GM12878 (cell line): ENCODE measurements at regions not wholly inside any gene's neighbourhood (a gene's known extent, or its start where the extent isn't known, plus 50 kb on each side); places are given as distances from the start of the nearest gene placed in this dataset.

Experiments used
- ATAC-seq: fragments of 200-7000 bp; cut with Tn5 transposase; 3 replicates; pipeline ENCODE4 v1.9.1; 2020; ENCODE audit warnings: mild to moderate bottlenecking, moderate library complexity
- BruUV-seq: library from RNA; stranded (reverse); fragments of 400-500 nt; replicated peaks from 2 replicates; lab custom pipeline; 2021; lab: Mats Ljungman, UMichigan
- CTCF ChIA-PET: fragments of 300-600 bp; sonication (Branson Sonifier 250); formaldehyde crosslinking; extraction: SDS; loops from one replicate; lab custom pipeline; 2021; ENCODE audit warnings: inconsistent platforms; lab: Yijun Ruan, JAX
- POLR2A ChIA-PET: fragments of 350-600 bp; formaldehyde crosslinking; extraction: SDS; loops from one replicate; lab custom pipeline; 2021; ENCODE audit warnings: inconsistent platforms; lab: Charles Lee
- RAD21 ChIA-PET: fragments of 300-600 bp; sonication (Branson Sonifier 250); formaldehyde crosslinking; loops from one replicate; lab custom pipeline; 2023; ENCODE audit warnings: antibody characterized with exemption; ENCODE audit not compliant: unreplicated experiment; lab: Charles Lee
- SMC1A ChIA-PET: fragments of 300-600 bp; sonication (Branson Sonifier 250); formaldehyde crosslinking; loops from one replicate; lab custom pipeline; 2023; ENCODE audit not compliant: unreplicated experiment, uncharacterized antibody; lab: Charles Lee
- DNase-seq: peaks from one replicate; pipeline ENCODE4 v3.0.0-alpha.2; 2011; ENCODE audit warnings: low read depth, low spot score
- FAIRE-seq: peaks from 3 replicates; lab custom pipeline; 2011; peaks lifted over from hg19 to GRCh38; lab: Jason Lieb, UNC
- H2AFZ ChIP-seq: 2 replicates; pipeline ENCODE4 v1.6.0; 2011; ENCODE audit warnings: low read depth, low read length, control low read depth; ENCODE audit not compliant: control insufficient read depth
- H3K27ac ChIP-seq: 2 replicates; pipeline ENCODE4 v1.5.1; 2011; ENCODE audit warnings: control low read depth; ENCODE audit not compliant: control insufficient read depth, insufficient read depth
- H3K27me3 ChIP-seq, 2 experiments: replicated peaks in 1 of 2; 2 replicates each; pipeline versions ENCODE4 v1.6.0 to v1.6.1; 2011; ENCODE audit warnings: low read length in 1 of 2; ENCODE audit not compliant: control insufficient read depth in 2 of 2, insufficient read depth in 2 of 2
- H3K36me3 ChIP-seq, 2 experiments: 2 replicates each; pipeline ENCODE4 v1.5.1; 2011; ENCODE audit warnings: low read length in 1 of 2; ENCODE audit not compliant: control insufficient read depth in 2 of 2, insufficient read depth in 2 of 2
- H3K4me1 ChIP-seq: 2 replicates; pipeline ENCODE4 v1.6.1; 2011; ENCODE audit warnings: mild to moderate bottlenecking, low read length, moderate library complexity, mixed read lengths; ENCODE audit not compliant: control insufficient read depth, insufficient read depth
- H3K4me2 ChIP-seq: 2 replicates; pipeline ENCODE4 v1.6.0; 2011; ENCODE audit warnings: control low read depth; ENCODE audit not compliant: control insufficient read depth, insufficient read depth
- H3K4me3 ChIP-seq: fragments of 200-600 bp; sonication (generic); 2 replicates; pipeline ENCODE4 v1.5.1; 2016
- H3K79me2 ChIP-seq: 2 replicates; pipeline ENCODE4 v1.6.0; 2011; ENCODE audit warnings: low read length; ENCODE audit not compliant: control insufficient read depth, insufficient read depth
- H3K9ac ChIP-seq: 2 replicates; pipeline ENCODE4 v1.8.0; 2011; ENCODE audit warnings: low read length, control low read depth, mixed read lengths; ENCODE audit not compliant: control insufficient read depth, insufficient read depth
- H3K9me3 ChIP-seq: replicated peaks from 3 replicates; pipeline ENCODE4 v1.5.1; 2011; ENCODE audit warnings: mild to moderate bottlenecking, low read length; ENCODE audit not compliant: control insufficient read depth, insufficient read depth
- H4K20me1 ChIP-seq: 2 replicates; pipeline ENCODE4 v1.6.0; 2011; ENCODE audit not compliant: control insufficient read depth, insufficient read depth
- BCL11A ChIP-seq: IDR thresholded peaks from 2 replicates; pipeline ENCODE4 v1.6.1; 2011; ENCODE audit warnings: low read depth, low read length
- NFIC ChIP-seq: IDR thresholded peaks from 2 replicates; pipeline ENCODE4 v1.6.1; 2012; ENCODE audit warnings: low read depth, mild to moderate bottlenecking, inconsistent platforms, low read length, moderate library complexity
- PBX3 ChIP-seq: IDR thresholded peaks from 2 replicates; pipeline ENCODE4 v1.6.1; 2011; ENCODE audit warnings: mild to moderate bottlenecking, low read depth, low read length, moderate library complexity; ENCODE audit not compliant: insufficient replicate concordance
- POU2F2 ChIP-seq: IDR thresholded peaks from 3 replicates; pipeline ENCODE4 v1.6.1; 2011; ENCODE audit warnings: low read depth, mild to moderate bottlenecking, low read length, borderline replicate concordance
- RUNX3 ChIP-seq: IDR thresholded peaks from 2 replicates; pipeline ENCODE4 v1.6.1; 2012; ENCODE audit warnings: low read length, inconsistent platforms
- ZBTB11 ChIP-seq: fragments of 450-650 bp; formaldehyde crosslinking; IDR thresholded peaks from 2 replicates; pipeline ENCODE4 v1.5.0; 2022; ENCODE audit warnings: mild to moderate bottlenecking, missing genetic modification characterization
- WGBS: methylation state at CpG from one replicate; pipeline ENCODE4 v1.1.6; 2016; ENCODE audit warnings: low lambda C conversion rate; ENCODE audit not compliant: insufficient replicate concordance, insufficient coverage; ENCODE audit errors: missing lambda C conversion rate; 5-methylcytosine and 5-hydroxymethylcytosine counted together
- in situ Hi-C: fragments of 300-500 bp; cut with MboI; formaldehyde crosslinking; loops from 9 replicates; pipeline ENCODE4 v1.14.3; 2018; ENCODE audit warnings: mixed read lengths
- intact Hi-C: fragments of 100-400 bp; cut with micrococcal nuclease; formaldehyde crosslinking; loops from one replicate; pipeline ENCODE4 v1.14.2; 2022; ENCODE audit not compliant: unreplicated experiment

GRCh38 chr3:127091376-127091775 lies 101.6 kb upstream of the PRR23E start:
- CTCF ChIA-PET: no interaction called here
- H3K27ac ChIP-seq: no peak overlapping the region
- no peak for FAIRE-seq
- H3K79me2 ChIP-seq: no peaks in the 10 kb centered on the region
- peaks cover 0 to 2% of the 10 kb centered on the region in 2 experiments; a peak in 2 of 4 replicates for H3K27me3 ChIP-seq
- DNase-seq: no peak
- H3K36me3 ChIP-seq: no peaks in the 10 kb centered on the region
- RAD21 ChIA-PET: no interaction called here
- no TSS peak for BruUV-seq
- POLR2A ChIA-PET: no interaction called here
- H3K4me2 ChIP-seq: no peak overlapping the region
- H3K4me1 ChIP-seq: no peaks in the 10 kb centered on the region
- H4K20me1 ChIP-seq: no peaks in the 10 kb centered on the region
- no peaks in the 10 kb centered on the region for H3K9me3 ChIP-seq
- no peak overlapping the region for H2AFZ ChIP-seq
- TF ChIP-seq RUNX3 (no peak), ZBTB11 (no peak), BCL11A (no peak)
- in situ Hi-C loops: no loop called here
- no peak for ATAC-seq
- SMC1A ChIA-PET: no interaction called here
- no peak overlapping the region for H3K9ac ChIP-seq
- WGBS: 0% methylated on average over 8 of the region's 8 CpGs
- intact Hi-C loops: no loop called here
- H3K4me3 ChIP-seq: no peak overlapping the region

GRCh38 chr3:127092368-127092767 lies 100.6 kb upstream of the PRR23E start:
- SMC1A ChIA-PET: no interaction called here
- CTCF ChIA-PET: no interaction called here
- no peaks in the 10 kb centered on the region for H4K20me1 ChIP-seq
- no peaks in the 10 kb centered on the region for H3K36me3 ChIP-seq
- H3K4me3 ChIP-seq: no peak overlapping the region
- H3K4me2 ChIP-seq: no peak overlapping the region
- DNase-seq (no peak), FAIRE-seq (no peak), ATAC-seq (no peak)
- no peaks in the 10 kb centered on the region for H3K4me1 ChIP-seq
- in situ Hi-C loops: no loop called here
- BruUV-seq: no TSS peak
- no peak overlapping the region for H2AFZ ChIP-seq
- no peak for TF ChIP-seq NFIC
- TF ChIP-seq POU2F2: no peak
- TF ChIP-seq PBX3: no peak
- no peaks in the 10 kb centered on the region for H3K79me2 ChIP-seq
- intact Hi-C loops: no loop called here
- no peak overlapping the region for H3K27ac ChIP-seq
- RAD21 ChIA-PET: no interaction called here
- WGBS: 2% methylated on average over 4 of the region's 4 CpGs
- H3K9ac ChIP-seq: no peak overlapping the region
- H3K27me3 ChIP-seq: peaks cover 0 to 2% of the 10 kb centered on the region in 2 experiments; a peak in 2 of 4 replicates
- POLR2A ChIA-PET: no interaction called here
- H3K9me3 ChIP-seq: no peaks in the 10 kb centered on the region
